GM21825 (cell line): ENCODE measurements at regions not wholly inside any gene's neighbourhood (a gene's known extent, or its start where the extent isn't known, plus 50 kb on each side); places are given as distances from the start of the nearest gene placed in this dataset.

ENCODE experiments used
- ATAC-seq: cut with Tn5 transposase; IDR thresholded peaks from one replicate; pipeline ENCODE4 v1.9.1; 2021; ENCODE audit warnings: mild to moderate bottlenecking, moderate library complexity; ENCODE audit not compliant: unreplicated experiment

- no peak for ATAC-seq
Measured at GRCh38 chr12:84741692-84742091, 170.9 kb downstream of the SLC6A15 start.

- no peak for ATAC-seq
Measured at GRCh38 chr12:84741031-84741430, 171.6 kb downstream of the SLC6A15 start.

- no peak for ATAC-seq
Measured at GRCh38 chr12:84740602-84741001, 172.0 kb downstream of the SLC6A15 start.

- no peak for ATAC-seq
Measured at GRCh38 chr12:84738481-84738972, 174.1 kb downstream of the SLC6A15 start.

GRCh38 chr12:84732828-84733340 lies 179.7 kb downstream of the SLC6A15 start:
- ATAC-seq = no peak

GRCh38 chr12:84730561-84731162 lies 181.9 kb downstream of the SLC6A15 start:
- ATAC-seq = no peak

GRCh38 chr12:84727961-84728360 lies 184.6 kb downstream of the SLC6A15 start:
- ATAC-seq = no peak

- no peak for ATAC-seq
Measured at GRCh38 chr12:84726780-84727179, 185.8 kb downstream of the SLC6A15 start.

- ATAC-seq = no peak
Measured at GRCh38 chr12:84723988-84724387, 188.6 kb downstream of the SLC6A15 start.

- ATAC-seq = no peak
Measured at GRCh38 chr12:84719997-84720396, 192.6 kb downstream of the SLC6A15 start.

GRCh38 chr12:84718906-84719305 lies 193.7 kb downstream of the SLC6A15 start:
- ATAC-seq = no peak

- ATAC-seq = no peak
Measured at GRCh38 chr12:84712747-84713146, 199.9 kb downstream of the SLC6A15 start.

GRCh38 chr12:84706374-84706773 lies 206.2 kb downstream of the SLC6A15 start:
- ATAC-seq = no peak

GRCh38 chr12:84704856-84705255 lies 207.7 kb downstream of the SLC6A15 start:
- no peak for ATAC-seq

GRCh38 chr12:84702001-84702400 lies 210.6 kb downstream of the SLC6A15 start:
- no peak for ATAC-seq

GRCh38 chr12:84701041-84701440 lies 211.6 kb downstream of the SLC6A15 start:
- no peak for ATAC-seq

GRCh38 chr12:84698576-84699333 lies 213.8 kb downstream of the SLC6A15 start:
- no peak for ATAC-seq

GRCh38 chr12:84696908-84697540 lies 215.6 kb downstream of the SLC6A15 start:
- ATAC-seq = no peak

- ATAC-seq = no peak
Measured at GRCh38 chr12:84696281-84696680, 216.3 kb downstream of the SLC6A15 start.

- no peak for ATAC-seq
Measured at GRCh38 chr12:84694116-84694515, 218.5 kb downstream of the SLC6A15 start.

GRCh38 chr12:84692071-84692470 lies 220.5 kb downstream of the SLC6A15 start:
- no peak for ATAC-seq

GRCh38 chr12:84691266-84691665 lies 221.3 kb downstream of the SLC6A15 start:
- ATAC-seq = no peak
